Duodenal mucosa (tissue), 2 donors: ENCODE measurements at regions not wholly inside any gene's neighbourhood (a gene's known extent, or its start where the extent isn't known, plus 50 kb on each side); places are given as distances from the start of the nearest gene placed in this dataset.
"Not testable (repeated sequence)": the region's sequence is repeated elsewhere in the genome, so short reads cannot be mapped to it uniquely, and the experiment has no call there.

Source experiments
- H3K27ac ChIP-seq: one replicate; pipeline ENCODE4 v1.7.0; 2013; ENCODE audit warnings: low read depth, low read length
- H3K27me3 ChIP-seq, 2 donors: one replicate each; pipeline ENCODE4 v1.7.0; 2013; ENCODE audit warnings: low read length in 2 of 2, control low read depth in 1 of 2; ENCODE audit not compliant: insufficient read depth in 2 of 2, control insufficient read depth in 1 of 2
- H3K36me3 ChIP-seq, 2 donors: one replicate each; pipeline ENCODE4 v1.7.0; 2013; ENCODE audit warnings: low read length in 2 of 2, control low read depth in 1 of 2; ENCODE audit not compliant: insufficient read depth in 2 of 2, control insufficient read depth in 1 of 2
- H3K4me1 ChIP-seq, 2 donors: one replicate each; pipeline ENCODE4 v1.7.0; 2013; ENCODE audit warnings: low read length in 2 of 2, control low read depth in 1 of 2; ENCODE audit not compliant: insufficient read depth in 2 of 2, control insufficient read depth in 1 of 2
- H3K4me3 ChIP-seq, 2 donors: one replicate each; pipeline ENCODE4 v1.7.0; 2013; ENCODE audit warnings: low read length in 2 of 2, low read depth in 1 of 2
- H3K9ac ChIP-seq, 2 donors: one replicate each; pipeline ENCODE4 v1.7.0; 2013; ENCODE audit warnings: low read length in 2 of 2, low read depth in 1 of 2
- H3K9me3 ChIP-seq, 2 donors: one replicate each; pipeline ENCODE4 v1.7.0; 2013; ENCODE audit warnings: low read length in 2 of 2, control low read depth in 1 of 2; ENCODE audit not compliant: control insufficient read depth in 1 of 2

DNA sequence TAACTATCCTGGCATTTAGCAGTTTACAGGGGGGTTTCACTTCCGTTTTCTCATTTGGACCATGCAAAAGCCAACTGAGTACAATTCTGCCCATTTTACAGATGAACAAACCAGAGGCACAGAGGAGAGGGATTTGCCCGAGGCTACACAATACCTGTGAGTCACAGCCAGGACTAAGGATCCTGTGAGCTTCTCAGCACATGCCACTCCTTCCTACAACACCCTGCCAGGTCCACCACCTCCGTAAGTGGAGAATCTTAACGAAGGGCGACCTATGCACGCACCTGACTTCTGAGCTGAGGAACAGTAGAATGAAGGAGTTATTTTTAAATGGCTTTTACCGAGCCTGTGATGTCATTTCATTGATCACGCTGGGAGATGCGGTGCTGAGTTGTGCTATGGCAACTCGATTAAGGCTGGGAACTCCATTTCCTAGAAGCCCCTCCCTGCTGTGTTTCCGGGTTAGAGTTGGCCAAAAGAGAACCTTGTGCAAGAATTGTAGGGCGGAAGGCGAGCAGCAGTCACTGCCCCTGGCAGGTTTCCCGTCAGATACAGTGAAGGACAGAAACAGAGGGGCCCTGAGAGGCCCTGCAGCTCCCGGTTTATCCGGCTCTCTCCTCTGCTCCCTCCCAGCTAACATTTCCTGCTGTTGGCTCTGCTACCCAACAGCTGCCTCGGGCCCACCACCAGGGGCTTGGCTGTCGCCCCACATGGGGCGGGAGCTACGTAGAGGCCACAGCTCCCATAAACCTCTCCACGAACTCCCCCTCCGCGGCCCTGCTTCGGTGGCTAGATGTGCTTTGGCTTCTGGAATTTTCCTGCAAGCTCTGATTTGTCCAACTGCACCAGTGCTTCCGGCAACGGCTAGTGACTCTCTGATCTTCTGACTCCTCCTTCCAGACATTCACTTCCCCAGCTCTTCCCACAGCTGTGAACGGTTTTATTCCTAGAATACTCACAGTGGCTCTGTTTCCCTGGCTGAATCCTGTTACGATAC, 75.1 kb upstream of the USP9X start:
- Histone ChIP-seq H3K9ac (peak overlapping the region; percentile 61 to 63), H3K9me3 (no peaks in the 10 kb centered on the region), H3K27ac (peak overlapping the region; percentile 89), H3K4me1 (peaks cover 0 to 4% of the 10 kb centered on the region in 2 donors), H3K36me3 (no peaks in the 10 kb centered on the region), H3K27me3 (no peaks in the 10 kb centered on the region), H3K4me3 (peak overlapping the region; percentile 49 to 66)

DNA sequence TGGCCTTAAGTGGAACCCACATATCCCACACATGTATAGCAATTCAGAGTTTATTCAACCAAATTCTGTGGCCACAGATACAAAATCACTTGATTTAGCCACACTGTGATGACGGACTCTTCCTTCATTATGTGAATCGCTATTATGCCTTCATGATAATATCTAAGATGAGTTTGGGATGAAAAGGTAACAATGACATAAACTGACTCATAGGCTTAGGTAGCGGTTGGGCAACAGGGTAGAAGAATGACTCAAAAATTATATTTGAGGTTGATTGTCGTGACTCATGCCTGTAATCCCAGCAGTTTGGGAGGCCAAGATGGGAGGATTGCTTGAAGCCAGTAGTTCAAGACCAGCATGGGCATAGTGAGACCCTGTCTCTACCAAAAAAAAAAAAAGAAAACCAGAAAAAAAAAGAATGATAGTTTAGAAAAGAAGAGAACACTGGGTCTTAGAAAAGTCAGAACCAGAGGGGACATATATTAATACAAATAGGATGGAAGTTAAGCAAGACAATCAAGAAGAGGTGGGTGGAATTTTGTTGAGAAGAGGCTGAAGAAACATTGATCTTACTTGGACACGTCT, 70.4 kb upstream of the USP9X start:
- Histone ChIP-seq H3K27ac (no peak overlapping the region), H3K27me3 (no peaks in the 10 kb centered on the region), H3K9ac (no peak overlapping the region), H3K4me3 (no peak overlapping the region), H3K4me1 (peaks cover 0 to 4% of the 10 kb centered on the region in 2 donors), H3K36me3 (no peaks in the 10 kb centered on the region), H3K9me3 (no peaks in the 10 kb centered on the region)

DNA sequence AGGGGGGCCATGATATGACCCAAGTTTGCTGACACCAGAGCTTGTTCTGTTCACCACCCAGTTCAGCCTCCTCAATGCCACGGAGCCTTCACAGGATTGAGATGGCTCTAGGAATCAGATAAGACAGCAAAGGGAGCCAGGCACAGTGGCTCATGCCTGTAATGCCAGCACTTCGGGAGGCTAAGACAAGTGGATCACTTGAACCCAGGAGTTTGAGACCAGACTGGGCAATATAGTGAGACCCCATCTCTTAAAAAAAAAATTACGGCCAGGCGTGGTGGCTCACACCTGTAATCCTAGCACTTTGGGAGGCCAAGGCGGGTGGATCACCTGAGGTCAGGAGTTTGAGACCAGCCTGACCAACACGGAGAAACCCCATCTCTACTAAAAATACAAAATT, 67.5 kb upstream of the USP9X start:
- not testable (repeated sequence) for H3K4me1 ChIP-seq, H3K9ac ChIP-seq, H3K27me3 ChIP-seq, H3K4me3 ChIP-seq, H3K36me3 ChIP-seq, H3K9me3 ChIP-seq, H3K27ac ChIP-seq

- H3K36me3 ChIP-seq, H3K27me3 ChIP-seq, H3K27ac ChIP-seq, H3K9ac ChIP-seq, H3K9me3 ChIP-seq, H3K4me3 ChIP-seq, H3K4me1 ChIP-seq: not testable (repeated sequence)
Observed at GRCh38 chrX:41018391-41019040, 66.7 kb upstream of the USP9X start.

- Histone ChIP-seq H3K36me3 (no peaks in the 10 kb centered on the region), H3K4me3 (no peak overlapping the region), H3K27ac (no peak overlapping the region), H3K9ac (no peak overlapping the region), H3K9me3 (no peaks in the 10 kb centered on the region), H3K4me1 (no peaks in the 10 kb centered on the region), H3K27me3 (no peaks in the 10 kb centered on the region)
Observed at GRCh38 chrX:41019041-41019392, 66.2 kb upstream of the USP9X start.

DNA sequence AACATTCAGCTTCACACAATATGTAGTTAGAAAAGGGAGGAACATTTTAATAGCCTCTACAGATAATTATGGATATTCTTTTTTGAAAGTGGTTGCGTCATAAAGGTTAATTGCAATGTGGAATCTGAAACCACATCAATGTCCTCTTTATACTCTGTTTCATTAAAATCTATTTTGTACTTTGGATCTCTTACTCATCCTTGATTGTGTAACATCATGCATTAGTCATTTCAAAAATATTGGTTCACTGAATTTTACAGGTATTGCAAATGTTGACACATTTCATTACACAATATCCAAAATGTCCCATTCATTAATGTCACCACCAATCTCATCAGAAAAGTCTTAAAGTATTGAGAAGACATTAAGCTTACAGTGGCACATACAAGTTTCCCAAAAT, 62.7 kb upstream of the USP9X start:
- no peak overlapping the region for H3K27ac ChIP-seq
- H3K27me3 ChIP-seq = no peaks in the 10 kb centered on the region
- no peaks in the 10 kb centered on the region for H3K9me3 ChIP-seq
- H3K9ac ChIP-seq = no peak overlapping the region
- peaks cover 0 to 4% of the 10 kb centered on the region in 2 donors for H3K4me1 ChIP-seq
- H3K4me3 ChIP-seq = no peak overlapping the region
- H3K36me3 ChIP-seq = no peaks in the 10 kb centered on the region

GRCh38 chrX:41023098-41023497, 62.1 kb upstream of the USP9X start:
- H3K27me3 ChIP-seq = no peaks in the 10 kb centered on the region
- H3K9ac ChIP-seq = no peak overlapping the region
- H3K4me3 ChIP-seq = no peak overlapping the region
- no peak overlapping the region for H3K27ac ChIP-seq
- H3K4me1 ChIP-seq = peaks cover 0 to 5% of the 10 kb centered on the region in 2 donors
- H3K36me3 ChIP-seq = no peaks in the 10 kb centered on the region
- H3K9me3 ChIP-seq = no peaks in the 10 kb centered on the region

- not testable (repeated sequence) for H3K27me3 ChIP-seq, H3K4me3 ChIP-seq, H3K36me3 ChIP-seq, H3K9ac ChIP-seq, H3K27ac ChIP-seq, H3K9me3 ChIP-seq, H3K4me1 ChIP-seq
Observed at GRCh38 chrX:41024335-41024734, 60.9 kb upstream of the USP9X start.

DNA sequence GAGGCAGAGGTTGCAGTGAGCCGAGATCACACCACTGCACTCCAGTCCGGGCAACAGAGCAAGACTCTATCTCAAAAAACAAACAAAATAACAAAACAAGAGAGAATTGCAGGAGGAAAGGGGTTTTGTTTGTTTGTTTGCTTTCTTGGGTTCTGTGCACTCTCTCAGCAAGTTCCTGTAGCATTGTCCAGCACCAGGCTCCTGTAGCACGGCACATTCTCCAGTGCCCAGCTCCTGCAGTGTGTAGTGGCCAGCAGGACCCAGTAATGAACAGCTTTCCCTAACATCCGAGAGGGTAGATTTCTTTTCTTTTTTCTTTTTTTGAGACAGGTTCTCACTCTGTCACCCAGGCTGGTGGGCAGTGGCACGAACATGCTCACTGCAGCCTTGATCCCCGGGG, 60.5 kb upstream of the USP9X start:
- Histone ChIP-seq H3K36me3 (no peaks in the 10 kb centered on the region), H3K4me1 (peaks cover 0 to 5% of the 10 kb centered on the region in 2 donors), H3K9ac (no peak overlapping the region), H3K27me3 (no peaks in the 10 kb centered on the region), H3K27ac (no peak overlapping the region), H3K4me3 (no peak overlapping the region), H3K9me3 (no peaks in the 10 kb centered on the region)
